Left hindlimb (tissue), 1 donor: ENCODE measurements at regions not wholly inside any gene's neighbourhood (a gene's known extent, or its start where the extent isn't known, plus 50 kb on each side); places are given as distances from the start of the nearest gene placed in this dataset.

Experiments
- DNase-seq: peaks from one replicate; pipeline ENCODE4 v3.0.0-alpha.2; 2018

DNA sequence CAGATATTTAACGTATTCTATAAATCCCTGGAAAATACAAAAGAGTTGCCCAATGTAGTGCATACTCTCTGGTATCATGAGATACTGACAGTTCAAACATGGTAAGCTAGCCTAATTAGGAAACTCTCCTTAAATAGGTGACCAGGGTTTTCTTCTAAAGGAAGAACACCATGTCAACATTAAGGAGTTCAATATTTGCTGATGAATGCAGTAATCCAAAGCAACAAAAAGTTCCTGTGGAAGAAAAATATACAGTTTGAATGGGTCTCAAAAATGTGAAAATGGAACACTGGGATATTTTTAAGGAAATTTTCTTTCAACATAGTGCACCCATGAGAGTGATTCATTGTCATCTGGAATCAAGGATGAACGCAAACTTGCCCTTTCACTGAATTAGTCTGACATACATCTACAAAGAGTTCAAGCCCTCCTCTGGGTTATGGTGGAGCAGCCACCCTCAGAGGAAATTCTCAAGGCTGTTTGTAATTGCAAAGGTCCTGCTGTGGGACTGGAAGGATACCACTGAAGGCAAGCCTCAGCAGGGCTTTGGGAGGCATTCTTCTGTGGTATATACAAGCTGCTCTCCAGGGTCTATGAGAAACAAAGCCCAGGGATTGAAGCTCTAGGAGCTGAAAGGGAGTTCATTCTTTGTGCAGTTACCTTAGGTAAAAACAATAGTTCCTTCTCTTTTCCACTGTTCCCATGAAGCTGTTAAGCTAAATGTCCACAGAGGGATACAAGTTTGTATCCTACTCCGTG is 700.3 kb downstream of the TUSC7 start:
- DNase-seq: no peak

DNA sequence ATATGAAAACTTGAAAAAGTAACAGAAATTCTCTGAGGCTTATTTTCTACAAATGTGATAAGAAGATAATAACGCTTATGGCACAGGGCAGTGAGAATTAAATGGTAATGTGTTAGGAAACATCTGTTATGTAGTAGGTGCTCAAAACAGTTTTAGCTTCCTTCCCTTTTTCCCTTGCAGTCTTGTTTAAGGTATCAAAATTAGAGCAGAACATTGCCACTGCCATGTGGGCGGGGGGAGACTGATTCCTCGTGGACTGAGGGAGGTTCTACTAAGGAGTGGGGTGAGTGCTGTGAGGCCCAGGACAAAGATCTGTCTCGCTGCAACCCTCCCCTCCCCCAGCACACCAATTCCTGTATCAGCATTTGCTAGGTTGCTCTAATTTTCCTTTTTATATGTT is 702.4 kb downstream of the TUSC7 start:
- DNase-seq: no peak

DNA sequence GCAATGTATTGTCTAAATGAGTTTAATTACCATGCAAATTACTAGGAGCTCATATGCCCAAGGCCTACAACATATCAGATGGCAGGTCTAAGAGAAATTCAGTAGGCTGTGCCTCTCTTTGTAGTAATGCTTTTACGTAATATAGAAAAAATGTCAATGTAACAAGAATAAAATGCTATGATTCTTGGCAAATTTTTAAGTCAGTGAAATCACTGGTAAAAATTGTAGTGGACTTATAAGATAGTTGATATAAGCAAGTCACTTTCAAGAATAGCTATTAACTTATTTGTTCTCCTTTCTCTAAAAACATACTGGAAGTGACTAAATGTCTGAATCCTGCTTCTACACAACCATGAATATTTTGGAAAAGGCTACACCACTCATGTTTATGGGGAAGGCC is 707.8 kb downstream of the TUSC7 start:
- no peak for DNase-seq

DNA sequence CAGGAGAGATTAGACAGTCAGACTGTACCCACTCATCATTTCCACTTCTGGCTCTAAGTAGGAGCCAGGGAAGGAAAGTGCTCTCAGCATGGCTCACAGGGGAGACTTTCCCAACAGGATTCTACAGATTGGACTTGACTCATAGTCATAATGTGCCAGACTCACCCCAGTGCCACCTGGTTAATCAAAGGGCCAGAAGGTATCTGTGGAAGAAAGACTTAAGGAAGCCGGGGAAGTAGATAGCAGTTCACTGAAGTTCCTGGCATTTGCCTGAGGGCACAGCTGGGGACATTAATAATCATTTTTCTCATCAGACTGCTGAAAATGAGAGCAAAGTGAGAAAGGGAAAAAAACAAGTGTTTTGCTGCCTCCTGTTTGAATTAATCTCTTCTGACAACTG is 717.5 kb downstream of the TUSC7 start:
- DNase-seq: no peak

DNA sequence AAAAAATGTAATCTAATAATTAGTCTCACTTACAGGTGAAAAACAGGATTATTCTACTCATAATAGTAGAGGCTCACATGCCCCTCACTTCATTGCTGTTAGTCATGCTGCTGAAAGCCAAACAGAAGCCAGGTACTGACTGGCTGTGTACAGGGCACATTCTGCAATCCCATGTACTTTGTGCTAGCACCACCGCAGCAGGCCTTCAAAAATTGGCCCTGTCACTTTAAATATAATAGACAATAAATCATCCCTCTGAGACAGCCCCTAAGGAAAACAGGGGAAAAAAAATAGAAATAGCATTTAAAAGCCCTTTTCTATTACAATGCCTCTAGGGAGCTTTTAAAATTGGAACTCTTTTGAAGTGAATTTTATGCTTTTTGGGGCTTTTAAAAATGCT is 723.8 kb downstream of the TUSC7 start:
- DNase-seq: no peak

DNA sequence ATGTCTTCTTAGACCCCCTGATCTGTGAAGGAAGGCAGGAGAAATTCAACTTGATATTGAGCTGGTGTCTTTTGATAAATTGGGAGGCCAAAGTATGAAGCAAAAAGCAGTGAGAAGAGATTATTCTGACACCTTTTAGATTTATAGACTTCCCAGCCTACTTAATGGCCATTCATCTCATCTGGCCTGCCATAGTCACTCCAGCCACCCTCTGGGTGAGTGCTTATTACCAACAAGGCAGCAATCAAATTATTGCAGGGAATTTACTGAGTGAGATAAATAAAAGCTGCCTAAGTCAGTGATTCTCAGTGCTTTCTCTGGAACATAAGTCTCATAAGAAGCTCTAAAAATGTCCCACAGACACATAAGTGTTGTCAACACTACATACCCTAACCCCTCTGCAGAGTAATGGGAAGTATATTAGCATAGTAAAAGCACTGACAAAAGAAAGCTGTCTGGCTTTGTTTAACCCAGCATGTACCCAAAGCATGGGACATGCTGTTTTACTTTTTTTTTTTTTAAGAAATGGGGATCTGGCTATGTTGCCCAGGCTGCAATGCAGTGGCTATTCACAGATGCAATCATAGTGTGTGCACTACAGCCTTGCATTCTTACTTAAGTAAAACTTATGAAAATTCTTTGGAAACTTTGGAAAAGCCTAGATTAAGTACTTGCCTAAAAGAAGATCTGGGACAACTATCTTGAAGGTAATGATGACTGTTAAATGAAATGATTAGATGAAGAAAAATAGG is 725.3 kb downstream of the TUSC7 start:
- no peak for DNase-seq

DNA sequence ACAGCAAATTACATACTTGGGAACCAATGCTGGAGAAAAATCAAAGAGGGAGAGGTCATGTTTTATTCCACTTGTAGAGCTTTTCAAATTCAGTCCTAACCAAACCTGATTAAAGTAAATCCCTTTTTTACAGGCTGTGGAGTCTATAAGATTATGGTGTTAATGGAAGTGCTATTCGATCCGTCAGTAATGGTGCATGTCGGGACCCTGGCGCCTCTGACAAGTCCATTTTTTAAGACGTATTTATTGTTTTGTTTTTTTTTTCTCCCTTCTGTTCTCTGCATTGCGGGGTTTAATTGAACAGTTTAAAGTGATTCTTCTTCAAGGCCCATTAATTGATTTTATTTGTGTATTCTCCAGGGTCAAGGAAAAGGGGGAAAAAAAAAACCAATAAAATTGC is 725.9 kb downstream of the TUSC7 start:
- DNase-seq: no peak

DNA sequence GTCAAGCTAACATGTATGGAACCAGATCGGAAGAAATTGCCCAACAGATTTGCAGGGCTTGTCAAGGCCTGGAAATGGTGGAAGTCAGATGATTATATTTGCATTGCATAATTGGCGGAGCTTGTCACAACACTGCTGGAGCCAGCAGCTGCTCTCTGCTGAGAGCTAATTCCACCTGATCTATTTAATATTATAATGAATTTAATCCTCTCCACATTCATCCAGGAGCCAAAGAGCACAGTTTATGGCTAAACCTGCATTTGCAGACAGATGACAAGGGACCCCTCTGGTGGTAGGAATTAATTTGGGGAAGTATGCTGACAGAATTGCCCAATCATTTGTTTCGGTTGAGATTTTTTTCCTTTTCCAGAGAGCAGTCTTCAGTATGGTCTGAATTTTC is 730.2 kb downstream of the TUSC7 start:
- DNase-seq: no peak

DNA sequence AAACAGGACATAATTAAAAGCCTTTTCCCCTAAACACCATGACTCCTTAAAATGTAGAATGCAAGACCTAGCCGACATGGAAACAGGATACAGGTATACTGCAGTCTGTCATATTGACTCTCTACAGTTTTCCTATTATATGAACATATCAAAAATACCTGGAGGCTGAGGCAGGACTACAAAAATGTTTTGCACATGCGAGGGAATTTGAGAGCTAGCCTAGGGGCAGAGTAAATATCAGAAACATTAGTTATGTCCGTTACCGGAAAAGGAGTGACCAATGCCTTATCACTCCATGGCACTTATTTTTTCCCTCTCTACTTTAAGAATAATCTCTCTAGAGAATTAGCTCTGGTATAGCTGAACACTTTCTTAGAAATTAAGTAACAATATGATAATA is 732.3 kb downstream of the TUSC7 start:
- no peak for DNase-seq

DNA sequence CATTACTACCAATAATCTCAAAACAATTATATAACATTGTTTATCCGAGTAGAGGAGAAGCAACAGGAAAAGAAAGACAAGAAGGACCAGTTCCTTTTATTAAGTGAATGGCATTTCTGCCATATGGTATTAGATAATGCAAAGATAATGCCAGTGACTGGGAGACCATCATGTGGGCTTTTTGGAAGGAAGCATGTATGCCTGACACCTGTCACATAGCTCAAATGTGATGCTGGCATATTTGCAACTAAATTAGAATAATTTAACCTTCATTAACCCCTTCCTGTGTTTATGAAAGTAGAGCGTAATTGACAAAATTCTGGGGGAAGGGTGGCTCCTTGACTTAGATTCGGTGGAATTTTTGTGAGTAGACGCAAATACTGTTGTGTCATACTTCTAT is 733.0 kb downstream of the TUSC7 start:
- no peak for DNase-seq

DNA sequence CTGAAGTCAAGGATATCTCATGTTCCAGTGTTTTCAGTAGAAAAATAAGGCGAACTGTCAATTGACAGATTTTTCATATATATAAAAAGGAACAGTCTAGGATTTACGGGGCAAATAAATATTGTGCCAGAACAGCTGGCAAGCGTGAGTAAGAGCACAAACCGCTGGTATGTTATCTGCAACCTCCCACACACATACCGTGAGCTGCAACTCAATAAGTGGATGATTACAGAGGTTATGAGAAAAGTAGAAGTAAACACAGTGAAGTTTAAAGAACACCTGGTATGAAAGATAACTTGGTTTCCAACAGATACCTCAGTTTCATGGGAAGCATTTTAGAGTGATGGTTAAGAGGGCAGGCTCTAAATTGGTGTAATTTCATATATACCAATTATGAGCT is 733.4 kb downstream of the TUSC7 start:
- DNase-seq: no peak

DNA sequence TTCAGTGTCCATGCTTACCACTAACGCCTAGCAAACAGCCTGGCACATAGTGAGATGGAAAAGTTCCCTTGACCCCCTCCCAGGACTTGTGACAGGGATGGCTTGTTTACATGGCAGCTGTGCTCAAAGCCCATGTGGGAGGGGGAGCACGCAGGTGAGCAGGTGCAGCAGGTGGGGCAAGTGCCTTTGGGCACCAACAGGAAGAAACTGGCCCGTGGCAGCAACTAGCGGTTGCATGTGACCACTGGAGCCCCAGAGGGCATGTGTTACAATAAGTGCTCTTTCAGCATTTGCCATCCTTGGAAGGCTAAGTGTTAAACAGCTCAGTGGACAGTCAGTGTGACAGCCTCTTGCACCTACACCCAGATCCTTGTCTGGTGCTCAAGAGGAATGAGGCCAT is 734.6 kb downstream of the TUSC7 start:
- DNase-seq: no peak

DNA sequence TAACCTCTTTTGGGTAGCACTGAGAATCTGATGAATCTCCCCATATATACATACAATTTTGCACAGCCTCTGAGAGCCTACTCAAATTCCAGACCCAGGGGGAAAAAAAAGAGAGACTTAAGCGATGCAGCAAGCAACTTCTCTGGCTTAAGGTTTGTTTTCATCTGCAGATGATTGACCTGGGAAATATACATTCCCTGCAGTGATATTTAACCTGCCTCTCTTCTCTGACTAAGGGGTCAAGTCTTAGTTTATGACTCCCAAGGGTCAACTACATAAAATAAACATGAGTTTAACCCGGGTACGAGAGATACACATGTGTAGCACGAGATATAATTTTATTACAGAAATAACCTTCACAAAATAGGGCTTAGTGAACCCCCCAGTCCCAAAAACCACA is 737.8 kb downstream of the TUSC7 start:
- DNase-seq: no peak

DNA sequence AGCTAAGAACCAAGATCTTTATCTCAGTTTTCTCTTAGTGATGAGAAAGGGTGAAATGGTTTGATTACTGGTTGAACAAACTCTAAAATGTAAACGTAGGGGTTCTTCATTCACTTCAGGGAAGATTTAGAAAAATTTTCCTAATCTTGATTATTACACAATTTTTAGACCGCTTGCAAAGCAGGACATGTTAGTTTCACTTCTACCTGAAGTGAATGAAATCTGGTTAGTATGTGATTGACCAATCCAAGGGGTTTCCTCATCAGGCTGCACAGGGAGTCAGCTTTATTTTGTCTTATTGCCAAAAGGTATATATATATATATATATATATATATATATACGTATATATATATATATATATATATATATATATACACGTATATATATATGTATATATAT is 740.4 kb downstream of the TUSC7 start:
- no peak for DNase-seq

DNA sequence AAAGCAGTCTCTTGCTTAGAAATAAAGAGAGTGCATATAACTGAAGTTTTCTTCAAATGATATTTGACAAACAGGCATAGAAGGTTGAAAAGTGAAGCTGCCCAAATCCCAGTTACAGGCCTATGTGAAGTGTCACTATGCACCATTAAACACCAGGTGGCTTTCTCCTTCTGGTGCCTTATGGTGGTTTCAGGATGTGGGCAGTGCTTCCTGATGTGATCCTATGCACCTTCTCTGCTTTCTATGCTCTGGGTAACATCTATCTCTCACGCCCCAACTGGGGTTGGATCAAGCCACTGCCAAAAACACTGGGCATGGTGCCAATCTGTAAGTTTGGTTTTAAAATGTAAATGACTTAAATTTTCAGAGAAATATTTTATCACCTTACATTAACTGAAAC is 744.7 kb downstream of the TUSC7 start:
- DNase-seq: no peak

DNA sequence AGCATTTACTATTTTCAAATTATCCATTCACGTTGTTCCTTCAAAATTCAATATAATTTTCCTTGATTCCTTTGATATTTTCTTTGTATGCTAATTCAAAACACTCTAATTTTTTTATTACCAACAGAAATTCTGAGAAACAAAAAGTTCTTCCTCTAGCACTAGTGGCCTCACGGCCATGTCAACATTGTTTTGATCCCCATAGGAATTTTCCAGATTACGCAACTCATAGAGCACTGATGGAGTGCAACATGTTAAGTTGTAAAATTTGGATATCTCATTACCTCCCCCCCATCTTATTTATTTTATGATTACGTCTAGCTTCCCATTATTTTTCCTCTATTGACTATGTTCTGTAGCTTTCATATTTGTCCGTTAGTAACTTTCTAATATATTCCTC is 745.3 kb downstream of the TUSC7 start:
- DNase-seq: no peak

DNA sequence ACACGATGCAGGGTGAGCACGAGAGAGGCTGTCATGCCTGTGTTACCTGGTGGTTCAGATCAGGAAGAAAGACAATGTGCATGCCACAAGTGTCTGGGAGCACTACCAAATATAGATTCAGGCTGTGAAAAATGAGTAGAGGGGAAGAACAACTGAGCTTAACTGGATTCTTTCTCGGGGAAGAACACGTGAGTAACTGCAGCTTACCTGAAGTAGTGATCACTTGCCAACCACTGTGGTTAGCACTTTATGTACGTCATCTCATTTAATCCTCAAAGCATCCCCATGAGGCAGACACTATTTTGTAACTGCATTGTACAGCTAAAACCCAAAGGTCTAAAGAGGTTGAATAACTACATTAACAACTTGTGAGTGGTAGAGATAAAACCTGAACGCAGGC is 746.2 kb downstream of the TUSC7 start:
- DNase-seq: no peak

DNA sequence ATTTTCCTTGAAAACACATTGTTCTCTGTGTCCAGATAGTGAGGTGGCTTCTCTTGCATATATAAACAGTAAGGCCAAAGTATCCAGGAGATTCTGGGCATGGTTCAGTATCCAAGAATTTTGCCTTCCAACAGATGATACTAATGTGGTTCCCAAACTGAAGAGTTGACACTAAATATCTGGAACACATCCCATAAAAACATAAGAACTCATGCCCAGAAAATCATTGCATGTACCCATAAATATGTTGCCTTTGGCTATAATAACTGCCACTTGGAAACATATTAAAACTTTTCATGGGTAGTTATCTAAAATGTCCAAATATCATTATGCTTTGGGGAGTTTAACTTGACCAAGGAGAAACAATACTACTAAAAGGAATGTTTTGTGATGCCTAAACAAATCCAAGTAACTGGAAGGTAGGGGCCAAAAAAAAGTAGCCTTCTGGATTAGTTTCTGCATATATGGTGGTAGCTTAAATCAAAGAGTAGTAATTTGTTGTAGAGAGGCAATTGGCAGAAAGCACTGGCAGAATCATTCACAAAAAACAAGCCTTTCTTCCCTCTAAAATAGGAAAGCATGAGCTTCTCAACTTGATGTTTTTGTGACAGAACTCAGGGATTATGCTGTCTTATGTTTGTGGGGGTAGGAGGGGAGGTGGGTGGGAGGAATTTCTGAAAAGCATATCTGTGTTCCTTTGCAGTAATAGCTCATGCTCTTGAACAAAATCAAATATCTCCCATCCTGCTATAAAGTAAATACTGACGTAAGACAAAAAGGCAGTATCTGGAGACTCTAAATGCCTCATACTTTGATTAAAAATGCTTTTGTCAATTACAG is 753.9 kb downstream of the TUSC7 start:
- DNase-seq: no peak

DNA sequence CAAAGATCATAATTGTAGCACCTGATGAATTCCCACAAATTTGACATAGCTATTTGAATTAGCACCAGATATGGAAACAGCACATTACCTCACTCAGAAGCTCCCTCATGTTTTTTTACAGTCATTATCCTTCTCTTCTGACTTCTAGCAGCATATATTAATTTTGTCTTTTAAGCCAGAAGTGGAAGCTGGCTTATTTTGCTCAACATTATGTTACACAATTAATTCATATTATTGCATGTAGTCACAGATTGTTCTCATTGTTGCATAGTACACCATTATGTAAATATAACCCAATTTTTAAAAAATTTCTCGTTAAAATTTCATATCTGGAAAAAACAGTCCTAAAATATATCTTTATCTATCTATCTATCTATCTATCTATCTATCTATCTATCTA is 762.3 kb downstream of the TUSC7 start:
- DNase-seq: no peak

DNA sequence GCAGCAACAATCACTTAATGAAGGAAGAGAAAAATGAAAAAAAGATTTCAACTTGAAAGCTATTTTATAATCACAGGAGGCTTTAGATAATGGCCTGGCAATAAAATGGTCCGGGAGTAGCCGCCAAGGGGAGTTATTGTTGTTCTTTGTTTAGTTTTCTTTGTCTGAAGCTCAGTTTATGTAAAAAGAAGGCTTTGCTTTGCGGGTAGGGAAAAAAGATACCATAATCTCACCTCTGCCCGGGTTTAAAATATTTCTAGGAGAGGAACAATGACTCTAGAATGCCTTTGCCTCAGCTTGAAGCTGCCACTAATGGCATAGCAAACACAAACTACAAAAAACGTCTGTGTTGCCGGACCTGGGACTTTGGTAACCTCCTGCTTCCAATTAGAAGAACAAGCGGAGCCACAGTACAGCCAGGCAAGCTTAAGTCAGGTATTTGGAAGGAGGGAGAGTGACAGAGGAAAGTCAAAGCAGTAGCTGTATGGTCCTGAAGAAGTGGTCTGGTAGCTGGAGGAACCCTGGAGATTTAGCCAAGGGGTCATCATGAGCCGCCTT is 764.5 kb downstream of the TUSC7 start:
- DNase-seq: no peak

DNA sequence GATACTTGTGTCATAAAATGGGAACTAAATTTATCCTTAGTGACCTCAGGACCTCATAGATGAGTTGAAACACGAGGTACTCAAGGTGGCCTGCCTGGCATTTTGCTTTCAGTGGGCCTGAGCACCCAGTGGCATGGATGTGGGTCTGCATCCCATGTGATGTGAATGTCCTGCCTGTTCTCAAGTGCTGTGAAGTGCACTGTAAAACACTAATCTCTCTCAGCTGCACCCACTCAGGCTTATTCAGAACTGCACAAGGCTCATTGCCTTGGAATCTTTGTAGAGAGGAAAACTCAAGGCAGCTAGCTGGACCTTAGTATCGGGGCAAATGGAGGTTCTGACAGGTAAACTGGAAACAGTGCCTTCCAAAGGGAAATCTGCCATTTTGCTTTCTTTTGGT is 767.0 kb downstream of the TUSC7 start:
- no peak for DNase-seq

DNA sequence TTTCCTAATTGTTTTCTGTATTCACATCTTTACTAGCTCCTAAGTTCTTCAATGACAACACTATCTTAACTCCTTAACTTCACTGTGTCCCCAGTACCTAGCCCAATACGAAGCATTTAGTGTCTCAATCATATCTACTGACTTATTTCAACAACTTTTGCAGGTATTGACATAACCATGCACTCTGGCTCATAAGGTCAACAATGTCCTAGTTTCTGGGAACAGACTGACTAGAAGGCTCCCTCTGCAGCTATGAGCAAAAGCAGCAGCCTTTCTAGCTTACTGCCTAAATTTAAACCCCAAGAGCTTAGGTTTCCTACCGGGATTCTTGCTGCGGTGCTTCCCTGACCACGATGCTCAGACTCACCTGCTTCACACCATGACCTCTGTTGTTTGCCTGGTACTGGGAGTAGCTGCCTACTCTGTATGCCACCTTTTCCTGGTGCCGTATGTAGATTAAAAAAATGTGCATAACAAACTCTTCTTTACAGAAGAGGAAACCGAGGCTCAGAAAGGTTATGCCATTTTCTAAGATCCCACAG is 767.7 kb downstream of the TUSC7 start:
- no peak for DNase-seq

DNA sequence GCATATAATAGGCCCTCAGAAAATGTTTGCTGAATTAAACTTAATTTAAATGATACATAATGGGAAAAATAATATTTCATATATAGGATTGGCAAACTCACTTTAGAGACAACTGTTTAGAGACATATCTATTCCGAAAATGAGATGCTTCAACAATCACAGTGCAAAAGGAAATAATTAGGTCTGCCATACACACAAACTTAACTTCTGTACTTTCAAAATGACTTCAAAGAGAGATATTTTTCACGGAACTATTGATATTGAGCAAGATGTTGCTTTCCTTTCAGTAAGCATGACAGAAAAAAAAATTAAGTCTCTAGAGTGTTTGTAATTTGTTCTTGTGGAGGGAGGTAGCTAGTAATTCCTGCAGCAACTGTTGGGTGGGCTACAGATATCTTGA is 769.5 kb downstream of the TUSC7 start:
- DNase-seq: no peak
